H9 (cell line): ENCODE measurements at regions not wholly inside any gene's neighbourhood (a gene's known extent, or its start where the extent isn't known, plus 50 kb on each side); places are given as distances from the start of the nearest gene placed in this dataset.

Source experiments
- DNase-seq: peaks from one replicate; pipeline ENCODE4 v3.0.0-alpha.2; 2017
- H2AFZ ChIP-seq: one replicate; pipeline ENCODE4 v1.6.1; 2013; ENCODE audit warnings: mild to moderate bottlenecking, low read length, control low read depth, moderate library complexity
- H2AK5ac ChIP-seq: 2 replicates; pipeline ENCODE4 v1.6.1; 2013; ENCODE audit warnings: low read length, control low read depth, mixed read lengths; ENCODE audit not compliant: insufficient read length
- H2BK120ac ChIP-seq: one replicate; pipeline ENCODE4 v1.6.1; 2013; ENCODE audit warnings: low read depth, mild to moderate bottlenecking, low read length, control low read depth, inconsistent platforms; ENCODE audit not compliant: poor library complexity, severe bottlenecking
- H2BK12ac ChIP-seq: 2 replicates; pipeline ENCODE4 v1.6.1; 2013; ENCODE audit warnings: low read length, control low read depth, mixed read lengths, low read depth; ENCODE audit not compliant: insufficient read length
- H2BK15ac ChIP-seq: 2 replicates; pipeline ENCODE4 v1.6.1; 2013; ENCODE audit warnings: low read depth, low read length, control low read depth
- H2BK20ac ChIP-seq: one replicate; pipeline ENCODE4 v1.6.1; 2013; ENCODE audit warnings: low read depth, mild to moderate bottlenecking, low read length, control low read depth, inconsistent platforms; ENCODE audit not compliant: poor library complexity, severe bottlenecking
- H2BK5ac ChIP-seq: 2 replicates; pipeline ENCODE4 v1.6.1; 2013; ENCODE audit warnings: low read length, control low read depth, mixed read lengths; ENCODE audit not compliant: insufficient read length
- H3K14ac ChIP-seq: 2 replicates; pipeline ENCODE4 v1.6.1; 2013; ENCODE audit warnings: low read length, control low read depth; ENCODE audit not compliant: insufficient read depth
- H3K18ac ChIP-seq: 2 replicates; pipeline ENCODE4 v1.6.1; 2013; ENCODE audit warnings: low read depth, mild to moderate bottlenecking, mixed read lengths, low read length, control low read depth; ENCODE audit not compliant: insufficient read length
- H3K23ac ChIP-seq: 2 replicates; pipeline ENCODE4 v1.6.1; 2013; ENCODE audit warnings: low read length, control low read depth, mixed read lengths, low read depth; ENCODE audit not compliant: insufficient read length
- H3K23me2 ChIP-seq: 2 replicates; pipeline ENCODE4 v1.6.1; 2013; ENCODE audit warnings: low read depth, mild to moderate bottlenecking, mixed read lengths, low read length, control low read depth; ENCODE audit not compliant: insufficient read length, poor library complexity, severe bottlenecking
- H3K27ac ChIP-seq: 2 replicates; pipeline ENCODE4 v1.5.1; 2013; ENCODE audit warnings: low read length, control low read depth, mixed read lengths, low read depth; ENCODE audit not compliant: insufficient read length
- H3K27me3 ChIP-seq: 2 replicates; pipeline ENCODE4 v1.6.1; 2013; ENCODE audit warnings: low read length, control low read depth, inconsistent platforms; ENCODE audit not compliant: insufficient read depth
- H3K4ac ChIP-seq: 2 replicates; pipeline ENCODE4 v1.6.1; 2013; ENCODE audit warnings: low read depth, mild to moderate bottlenecking, control low read depth, inconsistent platforms, low read length, moderate library complexity
- H3K4me1 ChIP-seq: 2 replicates; pipeline ENCODE4 v1.6.1; 2013; ENCODE audit warnings: low read length, control low read depth, inconsistent platforms; ENCODE audit not compliant: insufficient read depth
- H3K4me2 ChIP-seq: 2 replicates; pipeline ENCODE4 v1.6.1; 2013; ENCODE audit warnings: low read length, control low read depth, mixed read lengths; ENCODE audit not compliant: insufficient read length, insufficient read depth
- H3K56ac ChIP-seq: 2 replicates; pipeline ENCODE4 v1.6.1; 2013; ENCODE audit warnings: low read depth, mild to moderate bottlenecking, mixed read lengths, low read length, control low read depth; ENCODE audit not compliant: insufficient read length
- H3K79me1 ChIP-seq: 2 replicates; pipeline ENCODE4 v1.6.1; 2013; ENCODE audit warnings: low read depth, mild to moderate bottlenecking, moderate library complexity, low read length, control low read depth, inconsistent platforms; ENCODE audit not compliant: insufficient read depth, poor library complexity, severe bottlenecking
- H3K79me2 ChIP-seq: 2 replicates; pipeline ENCODE4 v1.6.1; 2013; ENCODE audit warnings: low read length, control low read depth, inconsistent platforms; ENCODE audit not compliant: insufficient read depth
- H3K9ac ChIP-seq: 2 replicates; pipeline ENCODE4 v1.6.1; 2013; ENCODE audit warnings: low read length, control low read depth, mixed read lengths; ENCODE audit not compliant: insufficient read length; ENCODE audit errors: extremely low read depth
- H3K9me3 ChIP-seq: one replicate; pipeline ENCODE4 v1.6.1; 2013; ENCODE audit warnings: low read depth, low read length, inconsistent platforms; ENCODE audit not compliant: control insufficient read depth
- H3T11ph ChIP-seq: one replicate; pipeline ENCODE4 v1.6.1; 2013; ENCODE audit warnings: mild to moderate bottlenecking, low read length, control low read depth, inconsistent platforms
- H4K20me1 ChIP-seq: one replicate; pipeline ENCODE4 v1.6.1; 2013; ENCODE audit not compliant: control insufficient read depth, insufficient read length, insufficient read depth
- H4K5ac ChIP-seq: 2 replicates; pipeline ENCODE4 v1.6.1; 2013; ENCODE audit warnings: low read depth, mild to moderate bottlenecking, mixed read lengths, low read length, control low read depth; ENCODE audit not compliant: insufficient read length
- H4K8ac ChIP-seq: replicated peaks from 2 replicates; pipeline ENCODE4 v1.6.1; 2013; ENCODE audit warnings: low read length, control low read depth, mixed read lengths, low read depth; ENCODE audit not compliant: insufficient read length
- H4K91ac ChIP-seq: 2 replicates; pipeline ENCODE4 v1.6.1; 2013; ENCODE audit warnings: low read depth, mild to moderate bottlenecking, moderate library complexity, mixed read lengths, low read length, control low read depth; ENCODE audit not compliant: insufficient read length
- H3K27ac Mint-ChIP-seq, 3 experiments: 2 replicates in 2 of 3; 3 replicates in 1 of 3; pipeline ENCODE4 v1.8.0; 2020 to 2021; ENCODE audit warnings: mixed read lengths in 3 of 3, mild to moderate bottlenecking in 1 of 3, moderate library complexity in 1 of 3
- H3K27me3 Mint-ChIP-seq: 2 replicates; pipeline ENCODE4 v1.8.0; 2021; ENCODE audit warnings: low read depth, mild to moderate bottlenecking, moderate library complexity, mixed read lengths
- H3K36me3 Mint-ChIP-seq, 3 experiments: 2 replicates in 2 of 3; 3 replicates in 1 of 3; pipeline ENCODE4 v1.8.0; 2020 to 2021; ENCODE audit warnings: low read depth in 3 of 3, mixed read lengths in 3 of 3; ENCODE audit not compliant: insufficient read depth in 1 of 3
- H3K4me1 Mint-ChIP-seq, 2 experiments: 2 replicates each; pipeline ENCODE4 v1.8.0; 2020; ENCODE audit warnings: mixed read lengths in 2 of 2
- H3K4me3 Mint-ChIP-seq, 2 experiments: 2 replicates in 1 of 2; 3 replicates in 1 of 2; pipeline ENCODE4 v1.8.0; 2020 to 2021; ENCODE audit warnings: mild to moderate bottlenecking in 2 of 2, mixed read lengths in 2 of 2, moderate library complexity in 1 of 2
- H3K9me3 Mint-ChIP-seq, 2 experiments: 2 replicates in 1 of 2; 3 replicates in 1 of 2; pipeline ENCODE4 v1.8.0; 2020; ENCODE audit warnings: mild to moderate bottlenecking in 2 of 2, mixed read lengths in 2 of 2, moderate library complexity in 1 of 2
- CTCF ChIP-seq: fragments of 200-600 bp; sonication (generic); conservative IDR thresholded peaks from 3 replicates; pipeline ENCODE4 v1.8.0; 2021; ENCODE audit warnings: antibody characterized with exemption, mild to moderate bottlenecking
- WGBS: extraction: QIAGEN DNeasy Blood & Tissue Kit; methylation state at CpG from one replicate; pipeline ENCODE4 v1.1.7; 2013; ENCODE audit warnings: missing lambda C conversion rate, low lambda C conversion rate, mixed read lengths; ENCODE audit not compliant: insufficient read length; ENCODE audit errors: extremely low coverage; 5-methylcytosine and 5-hydroxymethylcytosine counted together

- Histone ChIP-seq H3K4me1 (peaks cover 2% of the 10 kb centered on the region; the same call in 1 of the 2 replicates), H2BK120ac (no peak overlapping the region), H2AK5ac (no peak overlapping the region), H3T11ph (no peak overlapping the region), H3K18ac (no peak overlapping the region), H3K4ac (no peak overlapping the region), H3K27ac (no peak overlapping the region), H3K14ac (no peak overlapping the region), H3K9me3 (no peaks in the 10 kb centered on the region), H3K23ac (no peak overlapping the region), H4K20me1 (no peaks in the 10 kb centered on the region), H3K9ac (no peak overlapping the region), H2BK12ac (no peak overlapping the region), H3K56ac (no peak overlapping the region), H2BK5ac (no peak overlapping the region), H3K23me2 (no peaks in the 10 kb centered on the region), H2BK20ac (no peak overlapping the region), H4K8ac (no peak overlapping the region), H4K5ac (no peak overlapping the region), H3K79me2 (no peaks in the 10 kb centered on the region), H2BK15ac (no peak overlapping the region), H3K27me3 (no peaks in the 10 kb centered on the region), H2AFZ (no peak overlapping the region), H4K91ac (no peak overlapping the region), H3K4me2 (no peak overlapping the region), H3K79me1 (no peaks in the 10 kb centered on the region)
- Mint-ChIP-seq H3K36me3 (no peaks in the 10 kb centered on the region), H3K27ac (no peak overlapping the region), H3K27me3 (no peaks in the 10 kb centered on the region; the same call in 1 of the 2 replicates), H3K4me1 (peaks cover 16 to 17% of the 10 kb centered on the region in 2 experiments), H3K4me3 (no peak overlapping the region), H3K9me3 (no peaks in the 10 kb centered on the region)
- WGBS, result no CpG with 5 or more reads among the region's 9 CpGs
- no peak for DNase-seq
- no peak for TF ChIP-seq CTCF
Observed at GRCh38 chr2:59879700-59880131, 673.7 kb downstream of the BCL11A start.
